ENCODE measurements at regions not wholly inside any gene's neighbourhood (a gene's known extent, or its start where the extent isn't known, plus 50 kb on each side); places are given as distances from the start of the nearest gene placed in this dataset.

DNA sequence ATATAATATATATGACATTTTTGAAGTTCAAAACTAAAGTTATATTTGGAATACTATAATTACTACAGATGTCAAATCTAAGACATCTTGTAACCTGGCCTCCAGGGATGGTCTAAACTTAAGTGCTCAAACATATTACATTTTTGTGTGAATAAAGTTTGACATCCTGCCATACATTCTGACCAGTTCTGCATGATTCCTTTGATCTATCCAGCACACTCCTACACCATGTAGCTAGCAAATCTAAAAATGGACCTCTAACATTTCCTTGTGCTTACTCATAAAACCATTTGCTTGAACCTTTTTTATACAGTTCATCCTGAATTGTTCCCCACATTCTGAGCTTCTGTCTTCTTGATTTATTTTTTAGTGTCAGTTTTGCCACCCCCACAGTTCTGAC, 294.3 kb upstream of the ZNF804A start:
- no peak overlapping the region for H3K27ac ChIP-seq
- DNase-seq (ENCODE audit: low spot score) = no peak
- intact Hi-C loops (cut with DNase I) = no loop called here
- H3K36me3 ChIP-seq = no peaks in the 10 kb centered on the region
- no peaks in the 10 kb centered on the region for H3K27me3 ChIP-seq (replicated peaks; ENCODE audit: insufficient read depth)
- no peaks in the 10 kb centered on the region for H3K4me1 ChIP-seq (replicated peaks)
- no peak overlapping the region for H3K4me3 ChIP-seq
- H3K9me3 ChIP-seq = no peaks in the 10 kb centered on the region
- TF ChIP-seq POLR2AphosphoS5 (IDR thresholded peaks at IDR 0.05) (no peak), POLR2A (IDR thresholded peaks at IDR 0.05) (no peak)
- TF ChIP-seq, protein P1, sequence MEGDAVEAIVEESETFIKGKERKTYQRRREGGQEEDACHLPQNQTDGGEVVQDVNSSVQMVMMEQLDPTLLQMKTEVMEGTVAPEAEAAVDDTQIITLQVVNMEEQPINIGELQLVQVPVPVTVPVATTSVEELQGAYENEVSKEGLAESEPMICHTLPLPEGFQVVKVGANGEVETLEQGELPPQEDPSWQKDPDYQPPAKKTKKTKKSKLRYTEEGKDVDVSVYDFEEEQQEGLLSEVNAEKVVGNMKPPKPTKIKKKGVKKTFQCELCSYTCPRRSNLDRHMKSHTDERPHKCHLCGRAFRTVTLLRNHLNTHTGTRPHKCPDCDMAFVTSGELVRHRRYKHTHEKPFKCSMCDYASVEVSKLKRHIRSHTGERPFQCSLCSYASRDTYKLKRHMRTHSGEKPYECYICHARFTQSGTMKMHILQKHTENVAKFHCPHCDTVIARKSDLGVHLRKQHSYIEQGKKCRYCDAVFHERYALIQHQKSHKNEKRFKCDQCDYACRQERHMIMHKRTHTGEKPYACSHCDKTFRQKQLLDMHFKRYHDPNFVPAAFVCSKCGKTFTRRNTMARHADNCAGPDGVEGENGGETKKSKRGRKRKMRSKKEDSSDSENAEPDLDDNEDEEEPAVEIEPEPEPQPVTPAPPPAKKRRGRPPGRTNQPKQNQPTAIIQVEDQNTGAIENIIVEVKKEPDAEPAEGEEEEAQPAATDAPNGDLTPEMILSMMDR (IDR thresholded peaks at IDR 0.05) = no peak

DNA sequence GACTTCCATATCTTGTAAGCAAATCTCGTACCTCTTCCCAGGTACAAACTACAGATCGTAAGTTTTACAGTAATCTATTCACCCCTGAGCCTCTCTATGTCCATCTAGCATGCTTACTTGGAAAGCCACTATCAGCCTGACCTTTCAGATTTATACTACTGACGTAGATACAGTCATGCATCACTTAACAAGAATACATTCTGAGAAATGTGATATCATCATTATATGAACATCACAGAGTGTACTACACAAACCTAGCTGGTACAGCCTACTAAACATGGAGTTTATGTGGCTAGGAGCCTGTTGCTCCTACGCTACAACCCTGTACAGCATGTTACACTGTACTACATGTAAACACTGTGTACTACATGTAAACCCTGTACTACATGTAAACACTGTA, 293.2 kb upstream of the ZNF804A start:
- Histone ChIP-seq H3K4me3 (no peak overlapping the region), H3K27ac (no peak overlapping the region), H3K27me3 (replicated peaks; ENCODE audit: insufficient read depth) (no peaks in the 10 kb centered on the region), H3K36me3 (no peaks in the 10 kb centered on the region), H3K4me1 (replicated peaks) (no peaks in the 10 kb centered on the region), H3K9me3 (no peaks in the 10 kb centered on the region)
- intact Hi-C loops (cut with DNase I) = no loop called here
- WGBS = 68% methylated on average over 4 of the region's 4 CpGs
- TF ChIP-seq, protein P1 (IDR thresholded peaks at IDR 0.05) = no peak
- TF ChIP-seq POLR2AphosphoS5 (IDR thresholded peaks at IDR 0.05) = no peak
- no peak for TF ChIP-seq POLR2A (IDR thresholded peaks at IDR 0.05)
- DNase-seq (ENCODE audit: low spot score) = no peak

DNA sequence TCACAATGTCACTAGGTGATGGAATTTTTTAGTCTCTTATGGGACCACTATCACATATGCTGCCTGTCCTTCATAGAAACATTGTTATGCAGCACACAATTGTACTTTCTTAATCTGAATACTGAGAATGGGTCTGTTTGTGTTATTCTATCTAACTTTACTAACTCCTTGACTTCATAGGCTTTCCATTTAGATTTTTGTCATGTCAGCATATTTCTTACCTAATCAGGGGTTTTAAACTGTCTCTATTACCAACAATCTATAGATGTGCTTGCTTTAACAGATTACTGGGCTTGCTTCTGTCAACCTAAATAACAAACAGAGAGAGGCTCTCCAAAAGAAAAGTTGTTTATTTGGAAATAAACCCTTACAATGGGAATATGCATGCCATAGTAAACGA, 289.6 kb upstream of the ZNF804A start:
- 87% methylated on average over 1 of the region's 1 CpG for WGBS

DNA sequence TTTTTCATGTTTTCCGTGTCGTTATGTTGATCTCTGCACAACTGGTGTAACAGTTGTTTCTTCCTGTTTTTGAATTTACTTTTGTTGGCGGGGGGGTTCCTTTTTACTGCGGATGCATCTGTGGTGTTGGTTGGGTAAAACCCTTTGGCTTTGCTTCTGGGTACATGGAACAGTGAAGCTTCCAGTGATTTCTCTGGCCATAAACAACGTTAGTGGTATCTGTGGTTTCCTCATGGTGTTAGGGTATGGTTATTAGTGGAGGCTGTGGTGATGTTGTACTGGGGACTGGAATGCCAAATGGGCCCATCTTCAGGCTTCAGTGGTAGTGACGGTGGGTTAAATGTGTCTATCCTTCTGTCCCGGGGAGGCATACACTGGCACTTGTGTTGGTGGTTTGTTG, 285.4 kb upstream of the ZNF804A start:
- DNase-seq (ENCODE audit: low spot score) = no peak
- no peaks in the 10 kb centered on the region for H3K27me3 ChIP-seq (replicated peaks; ENCODE audit: insufficient read depth)
- no peaks in the 10 kb centered on the region for H3K4me1 ChIP-seq (replicated peaks)
- no peaks in the 10 kb centered on the region for H3K36me3 ChIP-seq
- WGBS = 79% methylated on average over 7 of the region's 7 CpGs
- TF ChIP-seq, protein P1 (IDR thresholded peaks at IDR 0.05) = no peak
- TF ChIP-seq POLR2A (IDR thresholded peaks at IDR 0.05) (no peak), POLR2AphosphoS5 (IDR thresholded peaks at IDR 0.05) (no peak)
- H3K9me3 ChIP-seq = no peaks in the 10 kb centered on the region
- no peak overlapping the region for H3K27ac ChIP-seq
- intact Hi-C loops (cut with DNase I) = no loop called here
- no peak overlapping the region for H3K4me3 ChIP-seq

More for the DNA sequence above, 289.6 kb upstream of the ZNF804A start:
- no peak overlapping the region for H3K27ac ChIP-seq
- intact Hi-C loops (cut with DNase I) = no loop called here
- no peaks in the 10 kb centered on the region for H3K27me3 ChIP-seq (replicated peaks; ENCODE audit: insufficient read depth)
- H3K9me3 ChIP-seq = no peaks in the 10 kb centered on the region
- no peaks in the 10 kb centered on the region for H3K36me3 ChIP-seq
- no peak for DNase-seq (ENCODE audit: low spot score)
- no peak overlapping the region for H3K4me3 ChIP-seq
- no peak for TF ChIP-seq POLR2AphosphoS5 (IDR thresholded peaks at IDR 0.05)
- no peak for TF ChIP-seq POLR2A (IDR thresholded peaks at IDR 0.05)
- TF ChIP-seq, protein P1 (IDR thresholded peaks at IDR 0.05) = no peak
- no peaks in the 10 kb centered on the region for H3K4me1 ChIP-seq (replicated peaks)

DNA sequence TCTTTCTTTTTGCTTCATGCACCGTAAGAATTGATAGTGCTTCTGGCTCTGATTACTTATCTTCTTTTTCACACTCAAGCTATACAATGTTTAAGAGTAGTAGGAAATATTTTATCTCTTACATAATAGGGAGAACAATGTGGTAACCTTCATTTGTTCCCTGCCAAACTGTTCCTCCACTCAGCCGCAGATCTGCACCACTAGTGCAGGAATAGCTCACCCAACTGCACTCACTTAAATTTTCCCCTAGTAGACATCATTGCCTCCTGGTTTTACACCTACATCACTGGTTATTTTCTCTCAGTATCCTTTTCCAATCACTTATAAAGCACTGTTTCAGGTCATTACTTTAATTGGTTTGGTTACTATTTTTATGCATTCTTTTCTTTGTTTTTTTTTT, 283.5 kb upstream of the ZNF804A start:
- DNase-seq (ENCODE audit: low spot score) = no peak
- Histone ChIP-seq H3K27me3 (replicated peaks; ENCODE audit: insufficient read depth) (no peaks in the 10 kb centered on the region), H3K9me3 (no peaks in the 10 kb centered on the region), H3K4me3 (no peak overlapping the region), H3K36me3 (no peaks in the 10 kb centered on the region), H3K4me1 (replicated peaks) (no peaks in the 10 kb centered on the region), H3K27ac (no peak overlapping the region)
- 84% methylated on average over 2 of the region's 2 CpGs for WGBS
- TF ChIP-seq, protein P1 (IDR thresholded peaks at IDR 0.05) = no peak
- intact Hi-C loops (cut with DNase I) = no loop called here
